DOHH2 (cell line): ENCODE measurements at regions not wholly inside any gene's neighbourhood (a gene's known extent, or its start where the extent isn't known, plus 50 kb on each side); places are given as distances from the start of the nearest gene placed in this dataset.

Experiments used
- H3F3A ChIP-seq: fragments of 200-600 bp; sonication (generic), shearing (Covaris generic); 2 replicates; pipeline ENCODE4 v1.6.0; 2016; ENCODE audit warnings: antibody characterized with exemption, mild to moderate bottlenecking; ENCODE audit not compliant: control insufficient read depth, insufficient read depth
- H3K27ac ChIP-seq: fragments of 200-600 bp; sonication (generic); 2 replicates; pipeline ENCODE4 v1.5.1; 2014; ENCODE audit warnings: low read depth, mild to moderate bottlenecking, low read length, moderate library complexity
- H3K27me3 ChIP-seq: fragments of 200-600 bp; sonication (generic); 2 replicates; pipeline ENCODE4 v1.6.1; 2014; ENCODE audit warnings: mild to moderate bottlenecking, low read length, mixed read lengths; ENCODE audit not compliant: control insufficient read depth
- H3K36me3 ChIP-seq: fragments of 200-600 bp; sonication (generic); 2 replicates; pipeline ENCODE4 v1.6.1; 2014; ENCODE audit warnings: mild to moderate bottlenecking, low read length, moderate library complexity, mixed read lengths; ENCODE audit not compliant: control insufficient read depth
- H3K4me1 ChIP-seq: fragments of 200-600 bp; sonication (generic); 2 replicates; pipeline ENCODE4 v1.6.1; 2014; ENCODE audit warnings: mild to moderate bottlenecking, low read length, mixed read lengths; ENCODE audit not compliant: control insufficient read depth
- H3K4me2 ChIP-seq: fragments of 200-600 bp; sonication (generic); 2 replicates; pipeline ENCODE4 v1.6.0; 2014; ENCODE audit warnings: mild to moderate bottlenecking, low read length, moderate library complexity
- H3K4me3 ChIP-seq: fragments of 200-600 bp; sonication (generic); 2 replicates; pipeline ENCODE4 v1.5.1; 2014; ENCODE audit warnings: mild to moderate bottlenecking, low read length, mixed read lengths
- H3K79me2 ChIP-seq: fragments of 200-600 bp; sonication (generic); 2 replicates; pipeline ENCODE4 v1.6.1; 2014; ENCODE audit warnings: mild to moderate bottlenecking, low read length, mixed read lengths; ENCODE audit not compliant: control insufficient read depth
- H3K9me2 ChIP-seq: fragments of 200-600 bp; sonication (generic); replicated peaks from 2 replicates; pipeline ENCODE4 v1.6.1; 2014; ENCODE audit warnings: mild to moderate bottlenecking, low read length, mixed read lengths; ENCODE audit not compliant: control insufficient read depth
- H3K9me3 ChIP-seq: fragments of 200-600 bp; sonication (generic); 2 replicates; pipeline ENCODE4 v1.6.1; 2014; ENCODE audit warnings: antibody characterized with exemption, low read length, mixed read lengths; ENCODE audit not compliant: control insufficient read depth, insufficient read depth
- H4K20me1 ChIP-seq: fragments of 200-600 bp; sonication (generic); 2 replicates; pipeline ENCODE4 v1.6.0; 2014; ENCODE audit warnings: low read depth, mild to moderate bottlenecking, antibody characterized with exemption, low read length, moderate library complexity; ENCODE audit not compliant: control insufficient read depth, insufficient read depth
- EZH2phosphoT487 ChIP-seq: fragments of 200-600 bp; sonication (generic); IDR thresholded peaks from 2 replicates; pipeline ENCODE4 v1.6.1; 2017; ENCODE audit warnings: borderline replicate concordance, mild to moderate bottlenecking, antibody characterized with exemption, low read length, moderate library complexity, mixed read lengths
- TF ChIP-seq, protein P1 (sequence below): fragments of 200-600 bp; sonication (generic); IDR thresholded peaks from one replicate; pipeline ENCODE4 v1.5.1; 2014; ENCODE audit warnings: antibody characterized with exemption, mild to moderate bottlenecking, low read depth, low read length; ENCODE audit not compliant: poor library complexity, severe bottlenecking

GRCh38 chr4:154019811-154020210 is 230.9 kb upstream of the SFRP2 start:
- no peak overlapping the region for H3K4me2 ChIP-seq
- TF ChIP-seq EZH2phosphoT487 = no peak
- TF ChIP-seq, protein P1, sequence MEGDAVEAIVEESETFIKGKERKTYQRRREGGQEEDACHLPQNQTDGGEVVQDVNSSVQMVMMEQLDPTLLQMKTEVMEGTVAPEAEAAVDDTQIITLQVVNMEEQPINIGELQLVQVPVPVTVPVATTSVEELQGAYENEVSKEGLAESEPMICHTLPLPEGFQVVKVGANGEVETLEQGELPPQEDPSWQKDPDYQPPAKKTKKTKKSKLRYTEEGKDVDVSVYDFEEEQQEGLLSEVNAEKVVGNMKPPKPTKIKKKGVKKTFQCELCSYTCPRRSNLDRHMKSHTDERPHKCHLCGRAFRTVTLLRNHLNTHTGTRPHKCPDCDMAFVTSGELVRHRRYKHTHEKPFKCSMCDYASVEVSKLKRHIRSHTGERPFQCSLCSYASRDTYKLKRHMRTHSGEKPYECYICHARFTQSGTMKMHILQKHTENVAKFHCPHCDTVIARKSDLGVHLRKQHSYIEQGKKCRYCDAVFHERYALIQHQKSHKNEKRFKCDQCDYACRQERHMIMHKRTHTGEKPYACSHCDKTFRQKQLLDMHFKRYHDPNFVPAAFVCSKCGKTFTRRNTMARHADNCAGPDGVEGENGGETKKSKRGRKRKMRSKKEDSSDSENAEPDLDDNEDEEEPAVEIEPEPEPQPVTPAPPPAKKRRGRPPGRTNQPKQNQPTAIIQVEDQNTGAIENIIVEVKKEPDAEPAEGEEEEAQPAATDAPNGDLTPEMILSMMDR = no peak
- 0 out of 2 replicates have a peak, but pooled peaks cover 11% of the 10 kb centered on the region for H3K4me1 ChIP-seq
- H3K9me2 ChIP-seq = no peaks in the 10 kb centered on the region
- H3K27ac ChIP-seq = no peak overlapping the region
- H3K79me2 ChIP-seq = no peaks in the 10 kb centered on the region
- no peaks in the 10 kb centered on the region for H4K20me1 ChIP-seq
- H3K4me3 ChIP-seq = no peak overlapping the region
- no peaks in the 10 kb centered on the region for H3K36me3 ChIP-seq
- H3K27me3 ChIP-seq = no peaks in the 10 kb centered on the region
- no peaks in the 10 kb centered on the region for H3F3A ChIP-seq
- H3K9me3 ChIP-seq = no peaks in the 10 kb centered on the region

GRCh38 chr4:154018659-154019058 is 229.8 kb upstream of the SFRP2 start:
- Histone ChIP-seq H3K4me3 (no peak overlapping the region), H3K36me3 (no peaks in the 10 kb centered on the region), H3K79me2 (no peaks in the 10 kb centered on the region), H3K27me3 (no peaks in the 10 kb centered on the region), H3F3A (no peaks in the 10 kb centered on the region), H3K9me3 (no peaks in the 10 kb centered on the region), H3K27ac (no peak overlapping the region), H3K9me2 (no peaks in the 10 kb centered on the region), H4K20me1 (no peaks in the 10 kb centered on the region), H3K4me1 (0 out of 2 replicates have a peak, but pooled peaks cover 11% of the 10 kb centered on the region), H3K4me2 (no peak overlapping the region)
- TF ChIP-seq, protein P1 = no peak
- no peak for TF ChIP-seq EZH2phosphoT487

GRCh38 chr4:154015578-154015977 is 226.7 kb upstream of the SFRP2 start:
- no peak overlapping the region for H3K4me3 ChIP-seq
- no peak overlapping the region for H3K4me2 ChIP-seq
- no peaks in the 10 kb centered on the region for H3K9me3 ChIP-seq
- no peaks in the 10 kb centered on the region for H3K27me3 ChIP-seq
- no peaks in the 10 kb centered on the region for H4K20me1 ChIP-seq
- no peak for TF ChIP-seq EZH2phosphoT487
- TF ChIP-seq, protein P1 = no peak
- H3K36me3 ChIP-seq = no peaks in the 10 kb centered on the region
- no peaks in the 10 kb centered on the region for H3K79me2 ChIP-seq
- H3K9me2 ChIP-seq = no peaks in the 10 kb centered on the region
- no peak overlapping the region for H3K27ac ChIP-seq
- H3K4me1 ChIP-seq = 0 out of 2 replicates have a peak, but pooled peaks cover 11% of the 10 kb centered on the region
- no peaks in the 10 kb centered on the region for H3F3A ChIP-seq
